CD4-positive, alpha-beta T cell treated with Interleukin-12 subunit alpha and Interleukin-12 subunit beta, for 1 hour (primary cell): ENCODE measurements at regions not wholly inside any gene's neighbourhood (a gene's known extent, or its start where the extent isn't known, plus 50 kb on each side); places are given as distances from the start of the nearest gene placed in this dataset.
"Not testable (repeated sequence)": the region's sequence is repeated elsewhere in the genome, so short reads cannot be mapped to it uniquely, and the experiment has no call there.

Source experiments
- DNase-seq: peaks from one replicate; pipeline ENCODE4 v3.0.0-alpha.2; 2020

GRCh38 chr12:66733321-66733720 lies 54.4 kb upstream of the GRIP1 start:
- no peak for DNase-seq

- DNase-seq = no peak
Observed at GRCh38 chr12:66733839-66734238, 55.0 kb upstream of the GRIP1 start.

- DNase-seq = no peak
Observed at GRCh38 chr12:66735275-66735674, 56.4 kb upstream of the GRIP1 start.

- no peak for DNase-seq
Observed at GRCh38 chr12:66736931-66737330, 58.1 kb upstream of the GRIP1 start.

GRCh38 chr12:66739266-66739665 lies 60.4 kb upstream of the GRIP1 start:
- DNase-seq = no peak

GRCh38 chr12:66739940-66740651 lies 61.2 kb upstream of the GRIP1 start:
- no peak for DNase-seq

- no peak for DNase-seq
Observed at GRCh38 chr12:66740732-66741131, 61.9 kb upstream of the GRIP1 start.

- no peak for DNase-seq
Observed at GRCh38 chr12:66741919-66742318, 63.0 kb upstream of the GRIP1 start.

- no peak for DNase-seq
Observed at GRCh38 chr12:66742508-66743367, 63.9 kb upstream of the GRIP1 start.

- DNase-seq = no peak
Observed at GRCh38 chr12:66744461-66744860, 65.6 kb upstream of the GRIP1 start.

- no peak for DNase-seq
Observed at GRCh38 chr12:66744956-66745383, 66.1 kb upstream of the GRIP1 start.

- no peak for DNase-seq
Observed at GRCh38 chr12:66746489-66747201, 67.8 kb upstream of the GRIP1 start.

GRCh38 chr12:66751432-66752113 lies 72.7 kb upstream of the GRIP1 start:
- no peak for DNase-seq

- DNase-seq = no peak
Observed at GRCh38 chr12:66753810-66754209, 74.9 kb upstream of the GRIP1 start.

GRCh38 chr12:66755727-66756395 lies 77.0 kb upstream of the GRIP1 start:
- no peak for DNase-seq

GRCh38 chr12:66756631-66757030 lies 77.8 kb upstream of the GRIP1 start:
- no peak for DNase-seq

GRCh38 chr12:66760122-66760521 lies 81.2 kb upstream of the GRIP1 start:
- not testable (repeated sequence) for DNase-seq

- no peak for DNase-seq
Observed at GRCh38 chr12:66763467-66763866, 84.6 kb upstream of the GRIP1 start.

- no peak for DNase-seq
Observed at GRCh38 chr12:66765204-66765603, 86.3 kb upstream of the GRIP1 start.

- no peak for DNase-seq
Observed at GRCh38 chr12:66767536-66767935, 88.7 kb upstream of the GRIP1 start.

- no peak for DNase-seq
Observed at GRCh38 chr12:66768293-66768692, 89.4 kb upstream of the GRIP1 start.

- no peak for DNase-seq
Observed at GRCh38 chr12:66774929-66775328, 96.1 kb upstream of the GRIP1 start.
